ENCODE measurements at regions not wholly inside any gene's neighbourhood (a gene's known extent, or its start where the extent isn't known, plus 50 kb on each side); places are given as distances from the start of the nearest gene placed in this dataset.

DNA sequence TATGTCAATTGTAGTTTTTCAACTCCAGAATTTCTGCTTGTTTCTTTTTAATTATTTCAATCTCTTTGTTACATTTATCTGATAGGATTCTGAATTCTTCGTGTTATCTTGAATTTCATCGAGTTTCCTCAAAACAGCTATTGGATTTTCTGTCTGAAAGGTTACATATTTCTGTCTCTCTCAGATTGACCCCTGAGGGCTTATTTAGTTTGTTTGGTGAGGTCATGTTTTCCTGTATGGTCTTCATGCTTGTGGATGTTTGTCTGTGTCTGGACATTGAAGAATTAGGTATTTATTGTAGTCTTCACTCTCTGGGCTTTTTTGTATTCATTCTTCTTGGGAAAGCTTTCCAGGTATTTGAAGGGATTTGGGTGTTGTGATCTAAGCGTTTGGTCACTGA, 85.6 kb downstream of the SNAPC1 start:
- Histone ChIP-seq H3K9me2 (replicated peaks; ENCODE audit: insufficient read depth, low read length) (no peaks in the 10 kb centered on the region), H3K27me3 (ENCODE audit: low read length) (no peaks in the 10 kb centered on the region), H2AFZ (ENCODE audit: low read depth, low read length, severe bottlenecking) (no peak overlapping the region), H3F3A (ENCODE audit: insufficient read depth) (no peaks in the 10 kb centered on the region), H4K20me1 (ENCODE audit: low read depth, low read length) (no peaks in the 10 kb centered on the region), H3K79me2 (ENCODE audit: insufficient read depth, low read length) (no peaks in the 10 kb centered on the region), H3K4me2 (ENCODE audit: low read depth, low read length, poor library complexity, severe bottlenecking) (no peak overlapping the region), H3K9ac (ENCODE audit: low read length) (no peak overlapping the region), H3K27ac (ENCODE audit: low read depth, low read length) (no peak overlapping the region), H3K9me3 (ENCODE audit: insufficient read depth, low read length) (no peaks in the 10 kb centered on the region), H3K36me3 (ENCODE audit: low read length) (no peaks in the 10 kb centered on the region), H3K4me3 (ENCODE audit: insufficient read depth, low read length, poor library complexity, severe bottlenecking) (no peak overlapping the region)
- no peak for TF ChIP-seq CTCF (IDR thresholded peaks at IDR 0.05; ENCODE audit: insufficient read depth, low read length, poor library complexity, severe bottlenecking)
- no peak for TF ChIP-seq EZH2phosphoT487 (conservative IDR thresholded peaks at IDR 0.05; ENCODE audit: low read length)

DNA sequence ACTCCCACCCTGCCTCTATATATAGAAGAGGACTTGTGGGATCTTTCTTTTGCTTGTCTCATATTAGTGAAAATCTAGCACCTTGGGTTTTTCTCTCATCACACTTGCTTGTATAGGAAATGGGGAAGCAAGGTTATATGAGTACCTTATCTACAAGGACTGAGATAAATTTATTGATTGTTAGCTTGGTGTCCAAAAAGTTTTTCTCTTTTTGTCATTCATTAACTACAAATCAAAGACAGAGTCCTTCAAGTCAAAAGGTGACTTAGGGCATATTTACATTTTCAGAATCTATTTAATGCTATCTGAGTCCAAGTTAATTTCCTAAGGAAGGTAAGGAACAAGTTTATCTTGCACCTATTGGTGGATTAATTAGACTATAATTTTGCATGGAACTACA, 92.7 kb downstream of the SNAPC1 start:
- TF ChIP-seq EZH2phosphoT487 (conservative IDR thresholded peaks at IDR 0.05; ENCODE audit: low read length) (no peak), CTCF (IDR thresholded peaks at IDR 0.05; ENCODE audit: insufficient read depth, low read length, poor library complexity, severe bottlenecking) (no peak)
- no peaks in the 10 kb centered on the region for H3K27me3 ChIP-seq (ENCODE audit: low read length)
- H3K27ac ChIP-seq (ENCODE audit: low read depth, low read length) = no peak overlapping the region
- H3K36me3 ChIP-seq (ENCODE audit: low read length) = no peaks in the 10 kb centered on the region
- H3K9ac ChIP-seq (ENCODE audit: low read length) = no peak overlapping the region
- H3K9me2 ChIP-seq (replicated peaks; ENCODE audit: insufficient read depth, low read length) = no peaks in the 10 kb centered on the region
- H3F3A ChIP-seq (ENCODE audit: insufficient read depth) = no peaks in the 10 kb centered on the region
- H3K79me2 ChIP-seq (ENCODE audit: insufficient read depth, low read length) = no peaks in the 10 kb centered on the region
- no peaks in the 10 kb centered on the region for H4K20me1 ChIP-seq (ENCODE audit: low read depth, low read length)
- no peak overlapping the region for H3K4me3 ChIP-seq (ENCODE audit: insufficient read depth, low read length, poor library complexity, severe bottlenecking)
- H3K4me2 ChIP-seq (ENCODE audit: low read depth, low read length, poor library complexity, severe bottlenecking) = no peak overlapping the region
- no peak overlapping the region for H2AFZ ChIP-seq (ENCODE audit: low read depth, low read length, severe bottlenecking)
- no peaks in the 10 kb centered on the region for H3K9me3 ChIP-seq (ENCODE audit: insufficient read depth, low read length)

DNA sequence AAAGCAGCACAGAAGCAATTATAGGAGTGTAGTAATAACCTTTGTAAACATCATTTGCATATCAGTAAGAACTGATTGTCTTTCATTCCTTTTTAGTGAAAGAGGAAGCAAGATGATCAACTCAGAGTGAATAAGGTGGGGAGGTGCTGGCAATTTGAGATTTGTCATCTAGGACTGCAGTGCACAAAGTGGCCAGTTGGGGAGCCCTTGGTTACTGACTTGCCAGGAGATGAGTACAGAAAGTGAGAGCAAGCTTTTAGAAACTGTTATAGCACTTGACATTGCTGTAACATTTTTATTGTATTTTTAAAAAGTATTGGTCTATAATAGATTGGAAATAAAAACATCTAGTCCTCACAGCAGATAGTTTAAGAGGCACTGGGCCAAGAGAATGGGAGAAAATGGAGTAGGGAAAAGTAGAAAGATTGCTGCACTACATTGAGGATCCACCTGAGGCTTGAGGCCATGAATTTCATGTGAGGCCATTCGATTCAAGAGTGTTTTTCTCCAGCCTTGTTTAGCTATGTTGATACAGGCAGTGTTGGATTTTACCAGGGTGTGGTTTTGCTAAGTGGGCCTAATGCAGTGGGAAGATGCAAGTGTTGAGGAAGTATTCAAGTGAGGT, 98.2 kb downstream of the SNAPC1 start:
- H3F3A ChIP-seq (ENCODE audit: insufficient read depth) = no peaks in the 10 kb centered on the region
- no peak overlapping the region for H3K9ac ChIP-seq (ENCODE audit: low read length)
- no peak overlapping the region for H3K4me3 ChIP-seq (ENCODE audit: insufficient read depth, low read length, poor library complexity, severe bottlenecking)
- no peak overlapping the region for H3K27ac ChIP-seq (ENCODE audit: low read depth, low read length)
- no peaks in the 10 kb centered on the region for H4K20me1 ChIP-seq (ENCODE audit: low read depth, low read length)
- no peaks in the 10 kb centered on the region for H3K9me2 ChIP-seq (replicated peaks; ENCODE audit: insufficient read depth, low read length)
- H3K27me3 ChIP-seq (ENCODE audit: low read length) = no peaks in the 10 kb centered on the region
- H2AFZ ChIP-seq (ENCODE audit: low read depth, low read length, severe bottlenecking) = peak overlapping the region; percentile 2
- H3K4me2 ChIP-seq (ENCODE audit: low read depth, low read length, poor library complexity, severe bottlenecking) = no peak overlapping the region
- TF ChIP-seq CTCF (IDR thresholded peaks at IDR 0.05; ENCODE audit: insufficient read depth, low read length, poor library complexity, severe bottlenecking) (peak; percentile 73), EZH2phosphoT487 (conservative IDR thresholded peaks at IDR 0.05; ENCODE audit: low read length) (no peak)
- no peaks in the 10 kb centered on the region for H3K79me2 ChIP-seq (ENCODE audit: insufficient read depth, low read length)
- H3K36me3 ChIP-seq (ENCODE audit: low read length) = no peaks in the 10 kb centered on the region
- H3K9me3 ChIP-seq (ENCODE audit: insufficient read depth, low read length) = no peaks in the 10 kb centered on the region

All from SU-DHL-6 (cell line).